ENCODE measurements at regions not wholly inside any gene's neighbourhood (a gene's known extent, or its start where the extent isn't known, plus 50 kb on each side); places are given as distances from the start of the nearest gene placed in this dataset.

DNA sequence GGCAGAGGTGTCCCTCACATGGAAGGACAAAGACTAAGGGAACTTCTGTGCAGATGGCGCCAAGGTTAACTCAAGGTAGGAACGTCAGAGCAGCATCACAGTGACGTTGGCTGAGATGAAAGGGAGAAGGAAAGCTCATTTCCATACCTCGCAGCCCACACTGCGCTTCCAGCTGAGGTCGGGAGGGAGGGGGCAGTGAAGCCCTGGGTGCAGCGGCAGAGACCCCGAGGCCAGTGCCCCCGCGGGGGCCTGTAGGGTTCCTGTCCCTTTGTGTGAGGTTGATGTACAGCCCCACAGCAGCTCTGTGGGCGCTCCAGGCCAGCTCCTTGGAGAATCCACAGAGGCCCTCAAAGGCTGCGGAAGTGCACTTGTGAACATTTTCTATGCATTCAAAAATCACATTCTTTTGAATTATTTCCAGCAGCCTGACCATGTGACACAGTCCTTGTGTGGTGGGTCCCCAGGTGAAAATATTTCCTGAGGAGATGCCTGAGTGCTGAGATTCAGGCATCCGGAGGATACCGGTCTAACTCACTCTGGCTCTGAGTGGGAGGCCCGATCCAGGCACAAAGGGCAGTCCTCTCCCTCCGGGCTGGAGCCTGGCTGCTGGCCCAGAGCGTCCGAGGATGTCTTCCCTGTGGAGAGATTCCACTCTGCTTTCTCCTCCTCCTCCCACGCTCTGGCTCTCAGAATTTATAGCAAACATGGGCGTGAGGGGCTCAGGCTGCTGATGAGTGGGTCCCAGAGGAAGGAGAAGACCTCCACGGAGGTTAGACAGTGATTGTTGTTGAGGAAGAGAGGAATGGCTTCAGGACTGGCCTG is 150.7 kb downstream of the ICE1 start:
- Histone ChIP-seq H3K27ac (no peak overlapping the region), H3K27me3 (replicated peaks; ENCODE audit: insufficient read depth) (no peaks in the 10 kb centered on the region), H3K36me3 (no peaks in the 10 kb centered on the region), H3K4me3 (no peak overlapping the region), H3K9me3 (no peaks in the 10 kb centered on the region), H3K4me1 (replicated peaks) (no peaks in the 10 kb centered on the region)
- no peak for TF ChIP-seq POLR2AphosphoS5 (IDR thresholded peaks at IDR 0.05)
- no peak for TF ChIP-seq POLR2A (IDR thresholded peaks at IDR 0.05)
- TF ChIP-seq, protein P1, sequence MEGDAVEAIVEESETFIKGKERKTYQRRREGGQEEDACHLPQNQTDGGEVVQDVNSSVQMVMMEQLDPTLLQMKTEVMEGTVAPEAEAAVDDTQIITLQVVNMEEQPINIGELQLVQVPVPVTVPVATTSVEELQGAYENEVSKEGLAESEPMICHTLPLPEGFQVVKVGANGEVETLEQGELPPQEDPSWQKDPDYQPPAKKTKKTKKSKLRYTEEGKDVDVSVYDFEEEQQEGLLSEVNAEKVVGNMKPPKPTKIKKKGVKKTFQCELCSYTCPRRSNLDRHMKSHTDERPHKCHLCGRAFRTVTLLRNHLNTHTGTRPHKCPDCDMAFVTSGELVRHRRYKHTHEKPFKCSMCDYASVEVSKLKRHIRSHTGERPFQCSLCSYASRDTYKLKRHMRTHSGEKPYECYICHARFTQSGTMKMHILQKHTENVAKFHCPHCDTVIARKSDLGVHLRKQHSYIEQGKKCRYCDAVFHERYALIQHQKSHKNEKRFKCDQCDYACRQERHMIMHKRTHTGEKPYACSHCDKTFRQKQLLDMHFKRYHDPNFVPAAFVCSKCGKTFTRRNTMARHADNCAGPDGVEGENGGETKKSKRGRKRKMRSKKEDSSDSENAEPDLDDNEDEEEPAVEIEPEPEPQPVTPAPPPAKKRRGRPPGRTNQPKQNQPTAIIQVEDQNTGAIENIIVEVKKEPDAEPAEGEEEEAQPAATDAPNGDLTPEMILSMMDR (IDR thresholded peaks at IDR 0.05) = no peak
- 45% methylated on average over 21 of the region's 21 CpGs for WGBS
- intact Hi-C loops (cut with DNase I) = loop anchor here (10.0 kb wide), 1 partner anchor 82 kb away; no protein-coding TSS in a partner anchor
- no peak for DNase-seq (ENCODE audit: low spot score)

DNA sequence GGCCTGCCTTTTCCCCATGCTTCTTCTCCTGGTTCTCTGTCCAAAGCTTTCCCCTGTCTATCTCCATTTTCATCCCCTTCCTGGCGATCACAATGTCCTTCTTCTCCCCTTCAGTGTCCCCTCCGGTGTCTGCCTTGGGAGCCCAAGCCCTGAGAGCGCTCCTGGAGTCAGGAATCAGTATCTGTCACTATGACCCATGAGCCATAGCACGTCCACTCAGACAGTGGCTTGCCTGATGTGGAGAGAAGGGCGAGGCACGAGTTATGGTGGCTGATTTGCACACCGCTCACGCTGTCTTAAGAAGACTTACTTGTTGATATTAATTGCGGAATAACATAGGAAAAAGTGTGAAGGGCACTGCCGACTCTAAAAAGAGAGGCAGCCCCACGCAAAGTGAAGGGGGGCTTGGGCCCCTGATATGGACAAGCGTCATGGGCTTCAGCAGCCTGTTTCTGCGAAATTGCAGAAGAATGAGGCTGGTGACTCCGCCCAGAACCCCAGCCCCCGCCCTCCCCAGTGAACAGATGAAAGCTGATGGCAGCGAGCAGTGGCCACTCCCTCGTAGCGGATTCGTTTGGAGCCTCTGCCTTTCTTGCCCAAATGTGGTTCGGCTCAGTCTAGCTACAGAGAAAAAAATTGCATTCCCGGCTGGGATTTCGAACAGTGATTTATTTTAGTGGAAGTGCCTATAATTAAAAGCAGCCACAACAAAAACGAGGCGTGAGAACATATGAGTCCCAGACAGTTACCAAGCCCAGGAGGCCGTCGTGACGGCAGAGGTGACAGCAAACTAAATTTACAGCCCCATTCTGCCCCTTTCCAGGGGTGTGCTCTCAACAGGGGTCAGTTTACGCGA is 149.8 kb downstream of the ICE1 start:
- peak overlapping the region; percentile 30 for H3K27ac ChIP-seq
- H3K4me1 ChIP-seq (replicated peaks) = no peaks in the 10 kb centered on the region
- no peaks in the 10 kb centered on the region for H3K27me3 ChIP-seq (replicated peaks; ENCODE audit: insufficient read depth)
- no peak overlapping the region for H3K4me3 ChIP-seq
- H3K9me3 ChIP-seq = no peaks in the 10 kb centered on the region
- WGBS = 49% methylated on average over 29 of the region's 29 CpGs
- intact Hi-C loops (cut with DNase I) = loop anchor here (10.0 kb wide), 1 partner anchor 83 kb away; no protein-coding TSS in a partner anchor
- no peaks in the 10 kb centered on the region for H3K36me3 ChIP-seq
- DNase-seq (ENCODE audit: low spot score) = no peak
- TF ChIP-seq, protein P1 (IDR thresholded peaks at IDR 0.05) = no peak
- TF ChIP-seq POLR2AphosphoS5 (IDR thresholded peaks at IDR 0.05) = no peak
- TF ChIP-seq POLR2A (IDR thresholded peaks at IDR 0.05) = no peak

DNA sequence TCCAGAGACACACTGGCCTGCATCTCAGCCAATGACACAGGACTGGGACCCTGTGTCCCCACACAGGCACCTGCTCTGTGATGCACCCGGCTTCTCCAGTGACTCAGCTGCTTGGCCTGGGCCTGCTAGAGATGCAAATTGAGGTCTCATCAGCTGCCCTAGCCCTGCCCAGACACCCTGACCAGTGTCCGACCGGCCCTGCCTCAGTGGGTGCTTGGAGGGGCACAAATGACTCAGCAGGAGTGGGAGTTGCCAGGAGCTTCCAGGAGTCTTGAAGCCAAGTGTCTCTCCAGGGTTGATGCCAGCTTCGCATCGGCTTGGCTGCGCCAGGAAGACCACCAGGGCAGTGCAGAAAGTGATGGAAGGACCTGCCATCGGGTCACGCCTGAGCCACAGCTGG is 148.2 kb downstream of the ICE1 start:
- Histone ChIP-seq H3K36me3 (no peaks in the 10 kb centered on the region), H3K4me3 (no peak overlapping the region), H3K27me3 (replicated peaks; ENCODE audit: insufficient read depth) (no peaks in the 10 kb centered on the region), H3K9me3 (no peaks in the 10 kb centered on the region), H3K27ac (no peak overlapping the region), H3K4me1 (replicated peaks) (no peaks in the 10 kb centered on the region)
- 89% methylated on average over 4 of the region's 8 CpGs for WGBS
- intact Hi-C loops (cut with DNase I) = loop anchor here (10.0 kb wide), 1 partner anchor 84 kb away; no protein-coding TSS in a partner anchor
- DNase-seq (ENCODE audit: low spot score) = no peak
- TF ChIP-seq POLR2A (IDR thresholded peaks at IDR 0.05) (no peak), POLR2AphosphoS5 (IDR thresholded peaks at IDR 0.05) (no peak)
- TF ChIP-seq, protein P1 (IDR thresholded peaks at IDR 0.05) = no peak

DNA sequence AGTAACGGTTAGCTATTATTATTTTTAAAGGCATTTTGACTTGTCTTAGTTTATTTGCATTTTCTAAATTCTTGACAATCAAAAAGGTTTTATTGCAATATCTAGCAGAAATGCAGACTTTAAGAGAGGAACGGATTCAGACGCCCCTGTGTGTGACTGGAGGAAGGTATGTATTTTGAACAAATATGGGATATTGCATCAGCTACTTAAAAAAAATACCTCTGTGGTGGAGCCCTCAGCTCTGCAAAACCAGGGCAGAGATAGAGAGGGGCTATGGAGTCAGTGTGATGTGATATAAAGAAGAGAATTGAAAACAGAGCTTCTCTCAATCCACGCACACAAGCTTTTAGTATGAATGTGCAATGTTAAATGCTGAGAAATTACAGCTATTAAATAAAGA is 142.4 kb downstream of the ICE1 start:
- no peak for DNase-seq (ENCODE audit: low spot score)
- H3K4me1 ChIP-seq (replicated peaks) = no peaks in the 10 kb centered on the region
- intact Hi-C loops (cut with DNase I) = no loop called here
- H3K36me3 ChIP-seq = no peaks in the 10 kb centered on the region
- H3K9me3 ChIP-seq = no peaks in the 10 kb centered on the region
- no peak for TF ChIP-seq POLR2A (IDR thresholded peaks at IDR 0.05)
- TF ChIP-seq POLR2AphosphoS5 (IDR thresholded peaks at IDR 0.05) = no peak
- TF ChIP-seq, protein P1 (IDR thresholded peaks at IDR 0.05) = no peak
- WGBS = 59% methylated on average over 4 of the region's 4 CpGs
- H3K27me3 ChIP-seq (replicated peaks; ENCODE audit: insufficient read depth) = no peaks in the 10 kb centered on the region
- no peak overlapping the region for H3K27ac ChIP-seq
- no peak overlapping the region for H3K4me3 ChIP-seq
